GM21381 (cell line): ENCODE measurements at regions not wholly inside any gene's neighbourhood (a gene's known extent, or its start where the extent isn't known, plus 50 kb on each side); places are given as distances from the start of the nearest gene placed in this dataset.

Experiments
- ATAC-seq: cut with Tn5 transposase; IDR thresholded peaks from one replicate; pipeline ENCODE4 v1.9.1; 2021; ENCODE audit warnings: mild to moderate bottlenecking, moderate library complexity; ENCODE audit not compliant: unreplicated experiment

GRCh38 chr4:62408454-62408853, 1208.3 kb downstream of the ADGRL3 start:
- ATAC-seq = no peak

- ATAC-seq = no peak
Observed at GRCh38 chr4:62407534-62407933, 1207.4 kb downstream of the ADGRL3 start.

- ATAC-seq = no peak
Observed at GRCh38 chr4:62402088-62402806, 1202.1 kb downstream of the ADGRL3 start.

- no peak for ATAC-seq
Observed at GRCh38 chr4:62399242-62399641, 1199.1 kb downstream of the ADGRL3 start.

GRCh38 chr4:62398318-62398717, 1198.2 kb downstream of the ADGRL3 start:
- no peak for ATAC-seq

- ATAC-seq = no peak
Observed at GRCh38 chr4:62394766-62395165, 1194.6 kb downstream of the ADGRL3 start.

GRCh38 chr4:62387808-62388207, 1187.7 kb downstream of the ADGRL3 start:
- ATAC-seq = no peak

- ATAC-seq = no peak
Observed at GRCh38 chr4:62377700-62378099, 1177.6 kb downstream of the ADGRL3 start.

GRCh38 chr4:62377245-62377644, 1177.1 kb downstream of the ADGRL3 start:
- ATAC-seq = no peak

- no peak for ATAC-seq
Observed at GRCh38 chr4:62366939-62367338, 1166.8 kb downstream of the ADGRL3 start.

- no peak for ATAC-seq
Observed at GRCh38 chr4:62360156-62360545, 1160.0 kb downstream of the ADGRL3 start.

- no peak for ATAC-seq
Observed at GRCh38 chr4:62359441-62360155, 1159.5 kb downstream of the ADGRL3 start.

GRCh38 chr4:62344915-62345314, 1144.8 kb downstream of the ADGRL3 start:
- ATAC-seq = no peak

GRCh38 chr4:62344474-62344873, 1144.3 kb downstream of the ADGRL3 start:
- no peak for ATAC-seq

- ATAC-seq = no peak
Observed at GRCh38 chr4:62342346-62342745, 1142.2 kb downstream of the ADGRL3 start.

GRCh38 chr4:62328526-62328925, 1128.4 kb downstream of the ADGRL3 start:
- no peak for ATAC-seq

GRCh38 chr4:62327612-62328297, 1127.6 kb downstream of the ADGRL3 start:
- no peak for ATAC-seq

- no peak for ATAC-seq
Observed at GRCh38 chr4:62324215-62324614, 1124.1 kb downstream of the ADGRL3 start.

GRCh38 chr4:62320612-62321011, 1120.5 kb downstream of the ADGRL3 start:
- ATAC-seq = no peak

GRCh38 chr4:62302710-62303109, 1102.6 kb downstream of the ADGRL3 start:
- no peak for ATAC-seq

- no peak for ATAC-seq
Observed at GRCh38 chr4:62301500-62301899, 1101.4 kb downstream of the ADGRL3 start.

- ATAC-seq = no peak
Observed at GRCh38 chr4:62293551-62293950, 1093.4 kb downstream of the ADGRL3 start.
